AG10803 (cell line): ENCODE measurements at regions not wholly inside any gene's neighbourhood (a gene's known extent, or its start where the extent isn't known, plus 50 kb on each side); places are given as distances from the start of the nearest gene placed in this dataset.

Source experiments
- DNase-seq: peaks from one replicate; pipeline ENCODE4 v3.0.0; 2010; ENCODE audit warnings: low read depth
- H3K4me3 ChIP-seq: 2 replicates; pipeline ENCODE4 v1.5.1; 2011; ENCODE audit warnings: mild to moderate bottlenecking, low read length, control low read depth
- CTCF ChIP-seq: conservative IDR thresholded peaks from 2 replicates; pipeline ENCODE4 v1.5.1; 2011; ENCODE audit warnings: mild to moderate bottlenecking, low read length, control low read depth, inconsistent platforms

GRCh38 chr11:19546325-19546724 is 166.3 kb upstream of the NAV2 start:
- no peak for DNase-seq
- TF ChIP-seq CTCF: no peak
- H3K4me3 ChIP-seq: no peak overlapping the region

- DNase-seq: no peak
- H3K4me3 ChIP-seq: no peak overlapping the region
- TF ChIP-seq CTCF: no peak
Observed at GRCh38 chr11:19541521-19542049, 171.1 kb upstream of the NAV2 start.

GRCh38 chr11:19539861-19540260 is 172.8 kb upstream of the NAV2 start:
- no peak for DNase-seq
- no peak for TF ChIP-seq CTCF
- no peak overlapping the region for H3K4me3 ChIP-seq

GRCh38 chr11:19537803-19538453 is 174.7 kb upstream of the NAV2 start:
- DNase-seq: no peak
- no peak for TF ChIP-seq CTCF
- no peak overlapping the region for H3K4me3 ChIP-seq

GRCh38 chr11:19536131-19536530 is 176.5 kb upstream of the NAV2 start:
- TF ChIP-seq CTCF: no peak
- H3K4me3 ChIP-seq: no peak overlapping the region
- DNase-seq: no peak

- no peak for DNase-seq
- no peak overlapping the region for H3K4me3 ChIP-seq
- TF ChIP-seq CTCF: no peak
Observed at GRCh38 chr11:19530505-19530904, 182.1 kb upstream of the NAV2 start.

GRCh38 chr11:19526119-19526518 is 186.5 kb upstream of the NAV2 start:
- no peak for TF ChIP-seq CTCF
- no peak overlapping the region for H3K4me3 ChIP-seq
- DNase-seq: no peak
